Activated naive CD4-positive, alpha-beta T cell treated with anti-CD3 and anti-CD28 coated beads for 36 hours (primary cell): ENCODE measurements at regions not wholly inside any gene's neighbourhood (a gene's known extent, or its start where the extent isn't known, plus 50 kb on each side); places are given as distances from the start of the nearest gene placed in this dataset.

Experiments
- CTCF ChIA-PET: fragments of 350-600 bp; sonication (Branson Sonifier 250); formaldehyde crosslinking; loops from one replicate; lab custom pipeline; 2021; ENCODE audit warnings: antibody characterized with exemption; lab: Charles Lee
- DNase-seq: peaks from one replicate; pipeline ENCODE4 v3.0.0-alpha.2; 2020
- H3K27ac Mint-ChIP-seq: one replicate; pipeline ENCODE4 v1.8.0; 2021; ENCODE audit warnings: mild to moderate bottlenecking, mixed read lengths
- H3K27me3 Mint-ChIP-seq: one replicate; pipeline ENCODE4 v1.8.0; 2021; ENCODE audit warnings: low read depth, mixed read lengths
- H3K36me3 Mint-ChIP-seq: one replicate; pipeline ENCODE4 v1.8.0; 2021; ENCODE audit warnings: low read depth, mixed read lengths
- H3K4me1 Mint-ChIP-seq: one replicate; pipeline ENCODE4 v1.8.0; 2021; ENCODE audit warnings: low read depth, mixed read lengths
- H3K4me3 Mint-ChIP-seq: one replicate; pipeline ENCODE4 v1.8.0; 2021; ENCODE audit warnings: mild to moderate bottlenecking, moderate library complexity, mixed read lengths
- H3K9me3 Mint-ChIP-seq: one replicate; pipeline ENCODE4 v1.8.0; 2021; ENCODE audit warnings: mixed read lengths
- intact Hi-C: fragments of 100-400 bp; cut with micrococcal nuclease; formaldehyde crosslinking; loops from one replicate; pipeline ENCODE4 v1.15.1; 2023

DNA sequence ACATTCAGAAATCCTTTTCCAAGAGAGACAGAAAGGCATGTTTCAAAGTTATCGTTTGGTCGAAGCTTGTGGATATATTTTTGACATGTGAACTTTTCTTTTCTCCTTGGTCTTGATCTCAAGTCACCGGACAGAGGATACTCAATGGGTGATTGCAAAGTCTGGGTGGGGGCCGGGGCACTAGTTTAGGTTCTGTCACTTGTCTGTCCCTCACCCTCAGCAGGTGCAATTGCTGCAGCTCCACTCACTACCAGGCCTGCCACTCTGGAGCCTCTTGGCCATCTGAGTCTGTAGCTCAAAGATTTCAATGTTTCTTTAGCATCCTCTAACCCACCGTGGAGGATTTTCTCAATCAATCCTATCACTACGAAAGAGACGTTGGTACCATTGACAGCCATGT is 246.0 kb upstream of the C1orf174 start:
- Mint-ChIP-seq H3K36me3 (no peaks in the 10 kb centered on the region), H3K27ac (no peak overlapping the region), H3K27me3 (peaks cover 9% of the 10 kb centered on the region), H3K4me1 (no peaks in the 10 kb centered on the region), H3K4me3 (no peak overlapping the region), H3K9me3 (no peaks in the 10 kb centered on the region)
- CTCF ChIA-PET, result no interaction called here
- DNase-seq, result no peak
- intact Hi-C loops, result no loop called here

DNA sequence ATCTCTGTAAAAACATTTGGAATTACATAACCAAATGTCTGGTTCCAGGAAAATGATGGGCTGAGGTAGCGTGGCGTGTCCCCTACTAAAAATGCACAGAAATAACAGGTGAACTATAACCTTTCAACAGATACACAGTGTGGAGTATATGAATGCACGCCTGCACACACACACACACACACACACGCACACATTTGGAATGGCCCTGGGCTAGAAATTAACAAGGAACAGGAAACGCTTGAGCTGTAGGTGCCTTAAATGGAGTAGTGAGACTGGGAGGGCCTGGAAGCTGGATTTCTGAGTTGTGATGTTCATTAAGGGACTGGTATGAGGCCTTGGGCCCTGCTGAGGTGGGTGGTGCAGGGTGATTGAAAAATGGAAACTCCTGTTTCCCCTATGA is 246.5 kb upstream of the C1orf174 start:
- CTCF ChIA-PET, result no interaction called here
- no peak for DNase-seq
- H3K27me3 Mint-ChIP-seq, result peaks cover 6% of the 10 kb centered on the region
- no peaks in the 10 kb centered on the region for H3K4me1 Mint-ChIP-seq
- intact Hi-C loops, result no loop called here
- H3K36me3 Mint-ChIP-seq, result no peaks in the 10 kb centered on the region
- H3K9me3 Mint-ChIP-seq, result no peaks in the 10 kb centered on the region
- H3K27ac Mint-ChIP-seq, result no peak overlapping the region
- H3K4me3 Mint-ChIP-seq, result no peak overlapping the region

DNA sequence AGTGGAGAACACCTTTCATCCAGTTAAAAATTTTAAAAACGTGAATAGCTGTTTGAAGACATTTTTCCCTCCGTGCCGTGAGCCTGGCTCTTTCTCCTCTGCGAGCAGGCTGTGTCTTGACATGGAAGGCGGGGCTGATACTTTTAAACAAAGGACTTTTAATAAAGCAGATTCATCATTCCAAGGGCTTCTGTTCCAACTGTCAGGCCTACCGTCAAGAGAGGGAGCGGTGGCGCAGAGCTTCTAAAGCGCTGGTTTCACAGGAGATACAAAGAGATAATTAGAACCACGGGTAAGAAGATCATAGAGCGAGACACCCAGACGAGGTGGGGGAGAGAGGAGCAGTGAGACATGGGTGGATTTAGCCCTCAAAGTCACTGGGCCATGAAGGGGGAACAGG is 247.4 kb upstream of the C1orf174 start:
- H3K4me3 Mint-ChIP-seq, result no peak overlapping the region
- no peaks in the 10 kb centered on the region for H3K4me1 Mint-ChIP-seq
- CTCF ChIA-PET, result no interaction called here
- DNase-seq, result no peak
- intact Hi-C loops, result no loop called here
- no peaks in the 10 kb centered on the region for H3K36me3 Mint-ChIP-seq
- no peaks in the 10 kb centered on the region for H3K9me3 Mint-ChIP-seq
- peaks cover 4% of the 10 kb centered on the region for H3K27me3 Mint-ChIP-seq
- H3K27ac Mint-ChIP-seq, result no peak overlapping the region

DNA sequence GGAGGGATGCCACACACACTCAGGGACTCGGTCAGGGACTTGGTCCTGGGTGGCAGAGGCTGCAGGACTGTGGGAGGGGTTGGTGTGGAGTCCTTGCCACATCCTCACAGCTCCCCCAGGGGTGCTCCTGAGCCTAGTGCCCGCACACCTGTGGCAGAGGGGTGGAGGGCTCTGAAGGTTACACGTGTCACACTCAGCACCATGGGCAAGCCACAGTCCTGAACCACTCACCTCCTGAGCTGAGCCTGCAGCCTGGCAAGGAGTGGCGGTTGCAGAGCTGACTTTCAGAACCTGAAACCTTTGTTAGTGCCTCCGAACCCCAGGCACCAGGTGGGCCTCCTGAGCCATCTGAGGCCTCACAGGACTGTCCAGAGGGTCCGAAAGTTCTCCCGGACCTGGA is 249.2 kb upstream of the C1orf174 start:
- Mint-ChIP-seq H3K27ac (no peak overlapping the region), H3K27me3 (no peaks in the 10 kb centered on the region), H3K9me3 (no peaks in the 10 kb centered on the region), H3K4me1 (no peaks in the 10 kb centered on the region), H3K36me3 (no peaks in the 10 kb centered on the region), H3K4me3 (no peak overlapping the region)
- CTCF ChIA-PET, result no interaction called here
- intact Hi-C loops, result no loop called here
- DNase-seq, result no peak

DNA sequence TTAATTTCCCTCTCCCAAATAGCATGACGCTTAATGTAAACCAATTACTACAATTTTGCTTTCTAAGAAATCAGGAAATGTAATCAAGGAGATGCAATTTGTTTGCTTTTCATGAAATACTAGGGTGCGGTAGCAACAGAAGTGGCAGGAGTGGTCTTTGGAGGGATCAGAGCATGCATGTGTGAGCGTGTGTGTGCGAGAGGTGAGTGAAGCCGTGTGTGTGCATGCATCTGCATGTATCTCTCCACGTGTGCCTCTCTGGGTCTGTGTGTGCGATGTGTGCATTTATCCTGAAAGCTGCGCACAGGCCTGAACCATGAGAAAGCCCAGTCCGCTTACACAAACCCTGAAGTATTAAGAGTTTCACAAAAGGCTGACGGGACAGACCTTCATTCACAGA is 249.8 kb upstream of the C1orf174 start:
- Mint-ChIP-seq H3K36me3 (no peaks in the 10 kb centered on the region), H3K27me3 (no peaks in the 10 kb centered on the region), H3K4me1 (no peaks in the 10 kb centered on the region), H3K4me3 (no peak overlapping the region), H3K9me3 (no peaks in the 10 kb centered on the region), H3K27ac (no peak overlapping the region)
- intact Hi-C loops, result no loop called here
- CTCF ChIA-PET, result no interaction called here
- DNase-seq, result no peak

DNA sequence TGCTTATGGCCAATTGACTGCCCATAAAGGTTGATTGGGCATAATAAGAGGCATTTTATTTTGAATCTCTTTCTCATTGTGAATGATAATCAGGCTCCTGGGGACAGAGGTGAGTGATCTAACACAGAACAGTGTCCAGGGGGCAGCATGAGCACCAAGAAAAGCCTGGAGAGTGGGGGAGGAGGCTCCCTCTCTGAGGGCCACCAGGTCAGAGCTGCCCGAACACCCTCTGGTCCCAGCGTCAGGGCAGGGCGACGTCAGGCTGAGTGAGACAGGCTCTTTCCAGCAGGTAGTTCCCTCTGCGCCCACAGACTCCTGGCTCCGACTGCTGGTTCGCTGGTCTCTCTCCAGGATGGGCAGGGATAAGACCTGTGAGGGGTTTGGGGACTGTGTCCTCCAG is 250.2 kb upstream of the C1orf174 start:
- DNase-seq, result no peak
- intact Hi-C loops, result no loop called here
- Mint-ChIP-seq H3K36me3 (no peaks in the 10 kb centered on the region), H3K4me3 (no peak overlapping the region), H3K27me3 (no peaks in the 10 kb centered on the region), H3K9me3 (no peaks in the 10 kb centered on the region), H3K4me1 (no peaks in the 10 kb centered on the region), H3K27ac (no peak overlapping the region)
- CTCF ChIA-PET, result no interaction called here

DNA sequence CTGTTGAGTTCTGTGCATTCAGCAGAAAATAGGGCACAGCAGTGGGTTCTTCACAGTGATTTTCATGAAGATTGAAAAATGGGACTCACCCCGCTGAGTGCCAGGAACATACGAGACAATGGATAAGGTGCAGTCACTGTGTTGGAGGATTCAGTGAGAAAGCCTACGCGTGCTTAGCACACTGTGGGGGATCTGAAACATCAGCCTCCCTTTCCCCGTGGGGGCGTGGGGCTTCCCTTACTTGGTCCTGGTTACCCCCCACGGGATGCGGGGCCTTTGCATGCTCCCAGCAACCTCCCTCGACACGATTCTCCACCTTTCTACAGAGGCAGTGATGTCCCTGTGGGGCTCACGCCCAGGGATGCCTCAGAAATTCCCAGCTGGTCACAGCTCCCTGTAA is 252.2 kb upstream of the C1orf174 start:
- Mint-ChIP-seq H3K9me3 (no peaks in the 10 kb centered on the region), H3K27me3 (no peaks in the 10 kb centered on the region), H3K36me3 (no peaks in the 10 kb centered on the region), H3K27ac (no peak overlapping the region), H3K4me1 (no peaks in the 10 kb centered on the region), H3K4me3 (no peak overlapping the region)
- no peak for DNase-seq
- intact Hi-C loops, result no loop called here
- CTCF ChIA-PET, result no interaction called here

DNA sequence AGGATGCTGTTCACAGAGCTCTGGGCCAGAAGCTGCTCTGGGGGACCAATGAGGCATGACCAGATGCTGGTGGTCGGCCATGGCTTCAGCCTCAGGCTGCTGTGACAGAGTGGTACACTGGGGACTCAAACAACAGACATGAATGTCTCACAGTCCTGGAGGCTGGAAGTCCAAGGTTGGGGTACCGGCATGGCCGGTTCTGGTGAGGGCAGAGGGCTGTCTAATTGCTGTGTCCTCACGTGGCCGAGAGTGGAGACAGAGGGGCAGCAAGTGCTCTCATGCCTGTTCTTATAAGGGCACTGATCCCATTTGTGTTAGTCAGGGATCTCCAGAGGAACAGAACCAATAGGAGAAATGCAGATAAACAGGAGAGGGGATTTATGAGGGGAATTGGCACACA is 253.5 kb upstream of the C1orf174 start:
- no peak for DNase-seq
- CTCF ChIA-PET, result no interaction called here
- Mint-ChIP-seq H3K27ac (no peak overlapping the region), H3K36me3 (no peaks in the 10 kb centered on the region), H3K4me1 (no peaks in the 10 kb centered on the region), H3K9me3 (no peaks in the 10 kb centered on the region), H3K4me3 (no peak overlapping the region), H3K27me3 (no peaks in the 10 kb centered on the region)
- intact Hi-C loops, result no loop called here

DNA sequence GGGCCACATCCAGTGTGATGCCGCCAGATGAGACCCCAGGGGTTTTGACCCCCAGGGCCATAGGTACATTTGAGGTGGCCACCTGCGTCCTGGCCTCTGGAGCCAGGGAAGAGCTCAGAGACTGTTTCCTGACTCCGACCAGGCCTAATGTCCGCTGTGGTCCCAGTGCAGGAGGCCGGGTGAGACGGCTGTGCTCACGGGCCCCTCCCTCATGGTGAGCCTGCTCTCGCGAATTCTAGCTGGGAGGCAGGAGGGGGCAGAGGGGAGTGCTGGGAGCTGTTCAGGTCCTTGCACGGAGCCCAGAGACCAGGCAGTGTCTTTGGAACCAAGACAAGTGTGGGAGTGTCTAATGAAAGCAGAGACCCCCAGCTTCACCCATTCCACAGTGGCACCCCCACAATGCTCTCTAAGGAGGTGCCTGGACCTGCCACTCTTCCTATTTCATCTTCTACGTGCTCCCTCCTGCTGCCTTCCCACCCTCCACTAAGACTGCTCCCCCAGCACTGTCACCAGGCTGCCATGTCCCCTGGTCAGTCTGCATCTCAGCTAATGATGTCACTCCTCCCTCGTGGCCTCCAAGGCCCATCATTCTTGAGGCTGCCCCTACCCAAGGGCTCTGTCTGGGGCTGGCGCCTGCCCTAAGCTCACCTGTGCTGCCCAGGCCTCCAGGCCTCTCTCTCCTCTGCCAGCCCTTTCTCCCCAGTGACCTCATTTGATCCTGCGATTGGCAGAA is 256.3 kb upstream of the C1orf174 start:
- intact Hi-C loops, result no loop called here
- no peak for DNase-seq
- no peak overlapping the region for H3K27ac Mint-ChIP-seq
- no peaks in the 10 kb centered on the region for H3K4me1 Mint-ChIP-seq
- no peaks in the 10 kb centered on the region for H3K9me3 Mint-ChIP-seq
- CTCF ChIA-PET, result no interaction called here
- H3K27me3 Mint-ChIP-seq, result no peaks in the 10 kb centered on the region
- H3K4me3 Mint-ChIP-seq, result no peak overlapping the region
- H3K36me3 Mint-ChIP-seq, result no peaks in the 10 kb centered on the region

DNA sequence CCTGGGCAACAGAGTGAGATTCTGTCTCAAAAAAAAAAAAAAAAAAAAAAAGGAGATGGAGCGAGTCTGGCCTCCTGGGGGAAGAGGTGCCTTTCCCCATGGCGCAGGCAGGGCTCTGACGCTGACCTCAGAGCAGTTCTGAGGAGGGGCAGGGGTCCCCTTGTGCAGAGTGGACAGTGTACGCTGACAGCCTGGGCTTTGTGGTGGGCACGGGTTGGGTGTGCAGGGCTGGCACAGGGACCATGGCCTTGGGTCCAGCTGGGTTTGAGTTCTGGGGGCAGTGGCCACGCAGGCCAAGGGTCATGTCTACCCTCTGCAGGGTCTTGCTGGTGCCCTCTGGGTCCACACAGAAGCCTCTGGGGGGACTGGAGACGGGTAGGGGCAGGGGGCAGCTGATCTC is 260.1 kb upstream of the C1orf174 start:
- Mint-ChIP-seq H3K9me3 (no peaks in the 10 kb centered on the region), H3K4me1 (no peaks in the 10 kb centered on the region), H3K27ac (no peak overlapping the region), H3K4me3 (no peak overlapping the region), H3K36me3 (no peaks in the 10 kb centered on the region), H3K27me3 (peaks cover 6% of the 10 kb centered on the region)
- intact Hi-C loops, result no loop called here
- DNase-seq, result no peak
- CTCF ChIA-PET, result no interaction called here

DNA sequence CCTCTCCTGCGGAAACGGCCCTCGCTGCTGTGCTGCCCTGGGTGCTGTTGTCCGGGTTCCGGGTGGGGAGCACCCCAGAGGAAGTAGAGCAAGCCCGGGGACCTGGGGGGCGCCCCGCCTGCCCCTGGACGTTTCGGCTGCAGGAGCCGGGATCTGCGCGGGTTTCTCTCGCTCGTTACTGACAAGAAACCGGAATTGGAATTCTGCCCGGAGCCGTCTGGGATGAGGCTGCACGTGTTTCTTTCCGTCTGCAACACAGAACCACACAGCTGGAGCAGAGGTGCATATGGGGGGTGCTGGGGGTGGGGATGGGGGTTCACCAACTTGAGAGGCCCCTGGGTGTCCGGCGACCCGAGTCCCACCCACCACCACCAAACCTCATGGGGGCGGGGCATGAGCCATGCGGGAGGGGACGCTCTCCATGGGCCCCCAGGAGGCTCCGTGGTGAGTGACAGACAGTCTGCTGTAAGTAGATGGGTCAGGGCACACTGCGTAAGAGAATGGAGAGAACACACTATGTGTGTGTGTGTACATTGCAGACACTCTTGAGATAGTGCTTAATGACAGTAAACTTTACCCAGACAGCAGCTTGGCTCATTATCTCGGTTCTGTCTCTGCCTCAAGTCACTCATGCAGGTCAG is 261.4 kb upstream of the C1orf174 start:
- Mint-ChIP-seq H3K27me3 (peaks cover 10% of the 10 kb centered on the region), H3K4me1 (no peaks in the 10 kb centered on the region), H3K27ac (no peak overlapping the region), H3K36me3 (no peaks in the 10 kb centered on the region), H3K9me3 (no peaks in the 10 kb centered on the region), H3K4me3 (no peak overlapping the region)
- DNase-seq, result no peak
- intact Hi-C loops, result no loop called here
- CTCF ChIA-PET, result no interaction called here

DNA sequence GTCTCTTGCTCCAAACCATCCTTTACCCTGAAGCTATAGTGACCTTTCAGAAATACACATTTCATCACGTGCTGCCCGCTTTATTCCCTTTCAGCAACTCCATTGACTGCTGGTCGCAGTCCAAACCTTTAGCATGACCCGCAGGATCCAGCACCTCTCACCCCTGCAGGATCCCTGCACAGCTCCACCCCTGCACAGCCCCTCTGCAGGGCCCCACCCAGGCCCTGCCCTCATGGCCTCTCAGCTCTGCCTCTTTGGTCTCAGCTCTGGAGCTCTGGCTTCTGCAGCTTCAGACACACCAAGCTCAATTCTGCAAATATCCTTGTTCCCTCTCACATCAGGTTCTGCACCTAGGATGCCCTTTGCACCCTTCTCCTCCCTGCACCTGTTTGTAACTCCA is 264.9 kb upstream of the C1orf174 start:
- Mint-ChIP-seq H3K27ac (no peak overlapping the region), H3K27me3 (peaks cover 16% of the 10 kb centered on the region), H3K4me1 (no peaks in the 10 kb centered on the region), H3K36me3 (no peaks in the 10 kb centered on the region), H3K9me3 (no peaks in the 10 kb centered on the region), H3K4me3 (no peak overlapping the region)
- CTCF ChIA-PET, result no interaction called here
- DNase-seq, result no peak
- intact Hi-C loops, result no loop called here

DNA sequence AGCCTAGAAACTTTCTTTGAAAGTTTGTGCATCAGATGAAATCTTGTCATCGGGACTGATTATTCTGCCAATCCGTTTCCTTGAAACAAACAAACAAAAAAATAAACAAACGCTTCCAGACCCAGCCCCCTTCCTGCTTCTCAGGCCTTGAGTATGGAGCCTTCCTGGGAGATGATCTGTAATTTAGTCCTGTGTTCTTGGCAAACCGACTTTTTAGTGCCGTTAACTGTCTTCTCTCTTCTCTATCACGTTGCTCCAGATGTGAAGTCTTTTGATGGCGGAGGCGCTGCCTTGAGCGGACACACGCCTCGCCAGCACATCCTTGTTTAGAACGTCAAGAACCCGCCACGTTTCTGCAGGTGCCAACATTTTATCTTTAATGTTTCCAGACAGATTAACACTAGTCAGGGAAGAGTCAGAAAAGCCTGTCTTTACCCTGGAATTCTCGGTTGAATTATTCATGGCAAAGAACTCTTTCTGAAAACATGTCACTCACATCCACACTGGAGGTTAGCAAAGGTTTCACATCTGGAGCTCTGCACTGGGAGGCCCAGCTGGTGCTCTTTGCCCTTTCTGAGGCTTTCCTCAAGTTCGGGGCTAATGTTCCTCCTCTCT is 265.7 kb upstream of the C1orf174 start:
- H3K27ac Mint-ChIP-seq, result no peak overlapping the region
- intact Hi-C loops, result no loop called here
- no peaks in the 10 kb centered on the region for H3K9me3 Mint-ChIP-seq
- CTCF ChIA-PET, result no interaction called here
- no peak for DNase-seq
- no peak overlapping the region for H3K4me3 Mint-ChIP-seq
- no peaks in the 10 kb centered on the region for H3K4me1 Mint-ChIP-seq
- H3K36me3 Mint-ChIP-seq, result no peaks in the 10 kb centered on the region
- peaks cover 17% of the 10 kb centered on the region for H3K27me3 Mint-ChIP-seq
